ENCODE measurements at regions not wholly inside any gene's neighbourhood (a gene's known extent, or its start where the extent isn't known, plus 50 kb on each side); places are given as distances from the start of the nearest gene placed in this dataset.
"Not testable (repeated sequence)": the region's sequence is repeated elsewhere in the genome, so short reads cannot be mapped to it uniquely, and the experiment has no call there.

DNA sequence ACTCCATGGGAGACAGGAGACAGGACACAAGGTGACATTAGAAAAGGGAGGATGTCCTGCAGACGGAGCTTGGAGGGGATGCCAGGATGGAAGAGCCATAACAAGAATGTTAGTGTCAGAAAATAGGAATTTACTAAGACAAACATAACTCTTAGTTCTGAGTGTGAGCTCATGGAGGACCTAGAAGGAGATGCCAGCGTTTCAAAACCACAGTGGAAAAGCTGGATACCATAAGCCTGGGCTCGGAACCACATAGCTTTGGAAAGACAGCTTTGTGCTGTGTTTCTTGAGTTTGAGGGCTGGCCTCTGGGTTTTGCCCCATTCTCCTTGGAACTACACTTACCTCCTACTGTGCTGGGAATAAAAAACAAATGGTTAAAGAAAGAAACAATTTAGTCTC is 128.4 kb downstream of the S1PR1 start:
- H3K27ac ChIP-seq: no peak overlapping the region
- TF ChIP-seq CTCF (IDR thresholded peaks at IDR 0.05): no peak
- no peak for DNase-seq (ENCODE audit: low spot score)

GRCh38 chr1:101365878-101366277 is 129.1 kb downstream of the S1PR1 start:
- TF ChIP-seq CTCF (IDR thresholded peaks at IDR 0.05): no peak
- no peak for DNase-seq (ENCODE audit: low spot score)
- no peak overlapping the region for H3K27ac ChIP-seq
- H3K4me3 ChIP-seq: no peak overlapping the region

More for the DNA sequence above, 128.4 kb downstream of the S1PR1 start:
- no peak overlapping the region for H3K4me3 ChIP-seq

DNA sequence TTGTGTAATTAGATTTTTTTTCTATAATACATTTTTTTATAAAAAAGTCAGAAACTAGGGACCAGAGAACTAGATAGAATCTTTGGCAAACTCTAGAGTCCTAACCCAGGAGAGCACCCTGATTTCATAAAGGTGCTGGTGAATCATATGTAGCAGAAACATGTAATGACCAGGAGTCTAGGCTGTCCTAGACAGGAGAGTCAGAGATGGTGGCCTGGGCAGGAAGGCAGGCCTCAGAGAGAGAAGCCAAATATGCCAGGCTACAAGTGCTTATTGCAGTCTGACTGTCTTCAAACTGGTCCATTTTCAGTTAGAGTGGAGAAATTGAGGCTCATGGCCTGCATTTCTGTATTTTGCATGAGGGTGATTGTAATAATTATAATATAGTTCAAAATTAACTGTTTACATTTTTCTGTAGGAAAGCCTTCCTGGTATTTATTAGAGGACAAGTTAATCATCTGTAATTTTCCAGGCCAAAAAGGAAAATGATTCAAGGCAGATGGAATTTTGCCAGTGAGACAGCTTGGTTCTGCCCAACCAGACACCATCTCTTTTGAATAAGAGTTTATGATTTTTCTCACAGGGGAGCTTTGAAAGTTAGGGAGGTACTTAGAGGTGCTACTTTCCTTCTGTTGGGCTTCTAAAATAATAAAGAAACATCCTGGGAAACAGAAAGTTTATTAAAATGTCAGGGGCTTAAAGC is 129.8 kb downstream of the S1PR1 start:
- TF ChIP-seq CTCF (IDR thresholded peaks at IDR 0.05): no peak
- H3K27ac ChIP-seq: no peak overlapping the region
- DNase-seq (ENCODE audit: low spot score): no peak
- no peak overlapping the region for H3K4me3 ChIP-seq

GRCh38 chr1:101367630-101368029 is 130.8 kb downstream of the S1PR1 start:
- DNase-seq (ENCODE audit: low spot score): no peak
- Histone ChIP-seq H3K27ac (no peak overlapping the region), H3K4me3 (no peak overlapping the region)
- TF ChIP-seq CTCF (IDR thresholded peaks at IDR 0.05): no peak

- DNase-seq (ENCODE audit: low spot score): no peak
- H3K27ac ChIP-seq: no peak overlapping the region
- no peak overlapping the region for H3K4me3 ChIP-seq
- no peak for TF ChIP-seq CTCF (IDR thresholded peaks at IDR 0.05)
Observed at GRCh38 chr1:101370488-101370887, 133.7 kb downstream of the S1PR1 start.

DNA sequence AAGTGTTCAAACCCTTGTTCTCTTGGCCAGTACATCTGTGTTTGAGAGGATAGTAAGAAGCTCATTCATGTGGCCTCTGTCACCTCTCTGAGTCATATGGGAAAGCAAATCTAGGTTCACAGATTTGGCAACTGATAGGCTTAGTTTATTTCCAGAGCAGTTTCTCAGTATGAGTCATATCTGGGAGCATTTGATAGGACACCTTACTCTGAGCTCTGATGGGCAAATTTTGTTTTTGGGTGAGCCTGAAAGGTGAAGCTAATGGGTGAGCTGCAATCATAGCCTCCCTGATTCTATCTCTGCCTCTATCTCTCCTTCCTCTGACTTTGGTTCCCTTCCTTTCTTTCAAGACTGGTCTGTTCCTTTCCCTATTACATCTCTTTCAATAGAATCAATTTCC is 134.4 kb downstream of the S1PR1 start:
- DNase-seq (ENCODE audit: low spot score): no peak
- no peak overlapping the region for H3K4me3 ChIP-seq
- no peak overlapping the region for H3K27ac ChIP-seq
- no peak for TF ChIP-seq CTCF (IDR thresholded peaks at IDR 0.05)

DNA sequence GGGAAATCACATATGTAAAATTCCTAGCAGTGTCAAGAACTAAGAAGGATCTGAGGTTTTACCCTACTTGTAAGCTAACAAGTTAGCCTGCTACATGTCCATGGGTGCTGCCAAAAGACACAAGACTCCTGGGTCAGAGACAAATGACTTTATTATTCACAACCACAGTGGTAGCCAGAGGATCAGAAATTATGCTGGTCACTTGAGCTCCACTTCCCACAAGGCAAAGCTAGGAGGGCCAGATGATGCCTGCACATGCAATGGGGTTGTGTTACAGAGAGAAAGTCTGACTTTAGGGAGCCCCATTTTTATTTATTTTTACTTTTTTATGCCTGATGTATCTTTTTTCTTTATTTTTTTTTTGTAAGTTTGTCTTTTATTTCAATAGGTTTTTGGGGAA is 136.8 kb downstream of the S1PR1 start:
- no peak for TF ChIP-seq CTCF (IDR thresholded peaks at IDR 0.05)
- Histone ChIP-seq H3K27ac (no peak overlapping the region), H3K4me3 (no peak overlapping the region)
- no peak for DNase-seq (ENCODE audit: low spot score)

DNA sequence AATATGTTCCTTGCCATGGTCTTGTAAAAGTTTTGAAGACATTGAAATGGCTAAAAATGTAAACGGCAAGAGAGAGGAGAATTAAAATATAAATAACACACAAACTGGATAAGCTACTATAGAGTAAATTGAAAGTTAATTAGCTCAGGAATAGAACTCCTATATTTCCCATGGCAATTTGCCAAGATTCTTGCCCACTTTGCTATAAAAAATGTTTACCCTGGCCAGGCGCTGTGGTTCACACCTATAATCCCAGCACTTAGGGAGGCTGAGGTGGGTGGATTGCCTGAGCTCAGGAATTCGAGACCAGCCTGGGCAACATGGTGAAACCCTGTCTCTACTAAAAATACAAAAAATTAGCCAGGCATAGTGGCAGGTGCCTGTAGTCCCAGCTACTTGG is 138.6 kb downstream of the S1PR1 start:
- DNase-seq (ENCODE audit: low spot score); H3K27ac ChIP-seq; H3K4me3 ChIP-seq: not testable (repeated sequence)
